ENCODE measurements at regions not wholly inside any gene's neighbourhood (a gene's known extent, or its start where the extent isn't known, plus 50 kb on each side); places are given as distances from the start of the nearest gene placed in this dataset.

DNA sequence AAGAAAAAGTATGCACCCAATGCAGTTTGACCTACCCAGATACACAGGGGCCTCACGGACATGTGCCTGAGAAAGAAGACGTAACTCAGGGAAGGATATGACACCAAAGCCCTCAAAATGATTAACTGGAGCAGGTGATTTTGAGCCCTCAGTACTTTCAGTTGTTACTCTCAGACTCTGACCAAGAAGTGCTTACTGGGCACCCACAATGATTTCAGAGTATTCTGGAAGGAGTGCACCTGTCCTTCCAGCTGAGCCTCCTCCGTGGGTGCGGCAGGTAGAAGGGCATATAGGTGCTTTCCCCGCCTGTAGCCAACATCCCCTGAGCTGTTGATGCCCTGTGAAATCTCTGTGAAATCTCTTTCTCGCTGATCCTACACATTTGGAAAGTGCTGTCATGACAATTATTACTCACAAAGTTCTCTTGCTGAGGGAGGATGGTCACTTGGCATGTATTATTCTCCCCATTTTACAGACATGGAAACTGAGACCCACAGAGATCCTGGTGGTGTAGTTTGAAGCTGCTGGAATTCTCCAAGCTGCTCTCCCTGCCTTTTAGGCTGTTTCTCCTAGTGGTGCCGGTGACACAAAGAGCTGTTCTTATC lies 154.3 kb upstream of the CCND2 start:
- no peak for TF ChIP-seq POLR2A (IDR thresholded peaks at IDR 0.05)
- TF ChIP-seq, protein P1, sequence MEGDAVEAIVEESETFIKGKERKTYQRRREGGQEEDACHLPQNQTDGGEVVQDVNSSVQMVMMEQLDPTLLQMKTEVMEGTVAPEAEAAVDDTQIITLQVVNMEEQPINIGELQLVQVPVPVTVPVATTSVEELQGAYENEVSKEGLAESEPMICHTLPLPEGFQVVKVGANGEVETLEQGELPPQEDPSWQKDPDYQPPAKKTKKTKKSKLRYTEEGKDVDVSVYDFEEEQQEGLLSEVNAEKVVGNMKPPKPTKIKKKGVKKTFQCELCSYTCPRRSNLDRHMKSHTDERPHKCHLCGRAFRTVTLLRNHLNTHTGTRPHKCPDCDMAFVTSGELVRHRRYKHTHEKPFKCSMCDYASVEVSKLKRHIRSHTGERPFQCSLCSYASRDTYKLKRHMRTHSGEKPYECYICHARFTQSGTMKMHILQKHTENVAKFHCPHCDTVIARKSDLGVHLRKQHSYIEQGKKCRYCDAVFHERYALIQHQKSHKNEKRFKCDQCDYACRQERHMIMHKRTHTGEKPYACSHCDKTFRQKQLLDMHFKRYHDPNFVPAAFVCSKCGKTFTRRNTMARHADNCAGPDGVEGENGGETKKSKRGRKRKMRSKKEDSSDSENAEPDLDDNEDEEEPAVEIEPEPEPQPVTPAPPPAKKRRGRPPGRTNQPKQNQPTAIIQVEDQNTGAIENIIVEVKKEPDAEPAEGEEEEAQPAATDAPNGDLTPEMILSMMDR (IDR thresholded peaks at IDR 0.05), result no peak

Data from suprapubic skin (tissue), 3 donors.